ENCODE measurements at regions not wholly inside any gene's neighbourhood (a gene's known extent, or its start where the extent isn't known, plus 50 kb on each side); places are given as distances from the start of the nearest gene placed in this dataset.

GRCh38 chr1:244248426-244248825, 197.3 kb downstream of the ZBTB18 start:
- H3K4me3 ChIP-seq (ENCODE audit: low read length in 2 of 2): no peak overlapping the region
- H3K27ac ChIP-seq (ENCODE audit: low read depth in 1 of 2, low read length in 1 of 2): no peak overlapping the region
- no peaks in the 10 kb centered on the region for H3K27me3 ChIP-seq (ENCODE audit: control insufficient read depth in 2 of 2, insufficient read depth in 1 of 2, low read length in 1 of 2)
- DNase-seq (ENCODE audit: low read depth in 6 of 9, low spot score in 9 of 9): no peak
- H3K9me3 ChIP-seq (ENCODE audit: control insufficient read depth in 2 of 2, insufficient read depth in 1 of 2, low read length in 1 of 2): no peaks in the 10 kb centered on the region
- no peaks in the 10 kb centered on the region for H3K36me3 ChIP-seq (ENCODE audit: control insufficient read depth in 2 of 2, insufficient read depth in 2 of 2, low read length in 1 of 2)
- WGBS: 98% methylated on average over 3 of the region's 3 CpGs
- H3K4me1 ChIP-seq (ENCODE audit: control insufficient read depth in 2 of 2, insufficient read depth in 2 of 2, low read length in 2 of 2): no peaks in the 10 kb centered on the region

GRCh38 chr1:244252211-244252610, 199.5 kb downstream of the ADSS2 start:
- Histone ChIP-seq H3K27me3 (ENCODE audit: control insufficient read depth in 2 of 2, insufficient read depth in 1 of 2, low read length in 1 of 2) (no peaks in the 10 kb centered on the region), H3K9me3 (ENCODE audit: control insufficient read depth in 2 of 2, insufficient read depth in 1 of 2, low read length in 1 of 2) (peaks cover 0 to 3% of the 10 kb centered on the region in 2 donors), H3K4me1 (ENCODE audit: control insufficient read depth in 2 of 2, insufficient read depth in 2 of 2, low read length in 2 of 2) (no peaks in the 10 kb centered on the region), H3K36me3 (ENCODE audit: control insufficient read depth in 2 of 2, insufficient read depth in 2 of 2, low read length in 1 of 2) (no peaks in the 10 kb centered on the region), H3K4me3 (ENCODE audit: low read length in 2 of 2) (no peak overlapping the region), H3K27ac (ENCODE audit: low read depth in 1 of 2, low read length in 1 of 2) (no peak overlapping the region)
- no peak for DNase-seq (ENCODE audit: low read depth in 6 of 9, low spot score in 9 of 9)
- WGBS: 99% methylated on average over 4 of the region's 4 CpGs

- Histone ChIP-seq H3K4me1 (ENCODE audit: control insufficient read depth in 2 of 2, insufficient read depth in 2 of 2, low read length in 2 of 2) (no peaks in the 10 kb centered on the region), H3K27ac (ENCODE audit: low read depth in 1 of 2, low read length in 1 of 2) (no peak overlapping the region), H3K9me3 (ENCODE audit: control insufficient read depth in 2 of 2, insufficient read depth in 1 of 2, low read length in 1 of 2) (peaks cover 0 to 3% of the 10 kb centered on the region in 2 donors), H3K36me3 (ENCODE audit: control insufficient read depth in 2 of 2, insufficient read depth in 2 of 2, low read length in 1 of 2) (no peaks in the 10 kb centered on the region), H3K4me3 (ENCODE audit: low read length in 2 of 2) (no peak overlapping the region), H3K27me3 (ENCODE audit: control insufficient read depth in 2 of 2, insufficient read depth in 1 of 2, low read length in 1 of 2) (no peaks in the 10 kb centered on the region)
- DNase-seq (ENCODE audit: low read depth in 6 of 9, low spot score in 9 of 9): no peak
- WGBS: 31% methylated on average over 6 of the region's 6 CpGs
These were observed 197.2 kb downstream of the ADSS2 start for GRCh38 chr1:244254467-244254866.

- WGBS: 87% methylated on average over 5 of the region's 5 CpGs
- Histone ChIP-seq H3K4me1 (ENCODE audit: control insufficient read depth in 2 of 2, insufficient read depth in 2 of 2, low read length in 2 of 2) (no peaks in the 10 kb centered on the region), H3K27me3 (ENCODE audit: control insufficient read depth in 2 of 2, insufficient read depth in 1 of 2, low read length in 1 of 2) (no peaks in the 10 kb centered on the region), H3K4me3 (ENCODE audit: low read length in 2 of 2) (no peak overlapping the region), H3K36me3 (ENCODE audit: control insufficient read depth in 2 of 2, insufficient read depth in 2 of 2, low read length in 1 of 2) (no peaks in the 10 kb centered on the region), H3K27ac (ENCODE audit: low read depth in 1 of 2, low read length in 1 of 2) (no peak overlapping the region), H3K9me3 (ENCODE audit: control insufficient read depth in 2 of 2, insufficient read depth in 1 of 2, low read length in 1 of 2) (peaks cover 0 to 3% of the 10 kb centered on the region in 2 donors)
- no peak for DNase-seq (ENCODE audit: low read depth in 6 of 9, low spot score in 9 of 9)
These were observed 196.2 kb downstream of the ADSS2 start for GRCh38 chr1:244255426-244255965.

- Histone ChIP-seq H3K9me3 (ENCODE audit: control insufficient read depth in 2 of 2, insufficient read depth in 1 of 2, low read length in 1 of 2) (peaks cover 0 to 3% of the 10 kb centered on the region in 2 donors), H3K36me3 (ENCODE audit: control insufficient read depth in 2 of 2, insufficient read depth in 2 of 2, low read length in 1 of 2) (no peaks in the 10 kb centered on the region), H3K4me3 (ENCODE audit: low read length in 2 of 2) (no peak overlapping the region), H3K27ac (ENCODE audit: low read depth in 1 of 2, low read length in 1 of 2) (no peak overlapping the region), H3K4me1 (ENCODE audit: control insufficient read depth in 2 of 2, insufficient read depth in 2 of 2, low read length in 2 of 2) (no peaks in the 10 kb centered on the region), H3K27me3 (ENCODE audit: control insufficient read depth in 2 of 2, insufficient read depth in 1 of 2, low read length in 1 of 2) (no peaks in the 10 kb centered on the region)
- 96% methylated on average over 13 of the region's 13 CpGs for WGBS
- no peak for DNase-seq (ENCODE audit: low read depth in 6 of 9, low spot score in 9 of 9)
These were observed 195.5 kb downstream of the ADSS2 start for GRCh38 chr1:244256086-244256676.

- Histone ChIP-seq H3K4me3 (ENCODE audit: low read length in 2 of 2) (no peak overlapping the region), H3K36me3 (ENCODE audit: control insufficient read depth in 2 of 2, insufficient read depth in 2 of 2, low read length in 1 of 2) (no peaks in the 10 kb centered on the region), H3K27me3 (ENCODE audit: control insufficient read depth in 2 of 2, insufficient read depth in 1 of 2, low read length in 1 of 2) (no peaks in the 10 kb centered on the region), H3K9me3 (ENCODE audit: control insufficient read depth in 2 of 2, insufficient read depth in 1 of 2, low read length in 1 of 2) (no peaks in the 10 kb centered on the region), H3K4me1 (ENCODE audit: control insufficient read depth in 2 of 2, insufficient read depth in 2 of 2, low read length in 2 of 2) (no peaks in the 10 kb centered on the region), H3K27ac (ENCODE audit: low read depth in 1 of 2, low read length in 1 of 2) (no peak overlapping the region)
- WGBS: 96% methylated on average over 3 of the region's 3 CpGs
- no peak for DNase-seq (ENCODE audit: low read depth in 6 of 9, low spot score in 9 of 9)
These were observed 187.5 kb downstream of the ADSS2 start for GRCh38 chr1:244264163-244264562.

- 98% methylated on average over 2 of the region's 2 CpGs for WGBS
- no peak overlapping the region for H3K27ac ChIP-seq (ENCODE audit: low read depth in 1 of 2, low read length in 1 of 2)
- no peak overlapping the region for H3K4me3 ChIP-seq (ENCODE audit: low read length in 2 of 2)
- no peak for DNase-seq (ENCODE audit: low read depth in 6 of 9, low spot score in 9 of 9)
- no peaks in the 10 kb centered on the region for H3K4me1 ChIP-seq (ENCODE audit: control insufficient read depth in 2 of 2, insufficient read depth in 2 of 2, low read length in 2 of 2)
- H3K36me3 ChIP-seq (ENCODE audit: control insufficient read depth in 2 of 2, insufficient read depth in 2 of 2, low read length in 1 of 2): no peaks in the 10 kb centered on the region
- no peaks in the 10 kb centered on the region for H3K27me3 ChIP-seq (ENCODE audit: control insufficient read depth in 2 of 2, insufficient read depth in 1 of 2, low read length in 1 of 2)
- H3K9me3 ChIP-seq (ENCODE audit: control insufficient read depth in 2 of 2, insufficient read depth in 1 of 2, low read length in 1 of 2): peaks cover under 1 to 1% of the 10 kb centered on the region in 2 donors
These were observed 186.2 kb downstream of the ADSS2 start for GRCh38 chr1:244265507-244265906.

GRCh38 chr1:244269169-244269568, 182.5 kb downstream of the ADSS2 start:
- H3K4me3 ChIP-seq (ENCODE audit: low read length in 2 of 2): no peak overlapping the region
- peaks cover 0 to 21% of the 10 kb centered on the region in 2 donors for H3K4me1 ChIP-seq (ENCODE audit: control insufficient read depth in 2 of 2, insufficient read depth in 2 of 2, low read length in 2 of 2)
- DNase-seq (ENCODE audit: low read depth in 6 of 9, low spot score in 9 of 9): no peak
- H3K27me3 ChIP-seq (ENCODE audit: control insufficient read depth in 2 of 2, insufficient read depth in 1 of 2, low read length in 1 of 2): no peaks in the 10 kb centered on the region
- WGBS: 95% methylated on average over 15 of the region's 15 CpGs
- no peak overlapping the region for H3K27ac ChIP-seq (ENCODE audit: low read depth in 1 of 2, low read length in 1 of 2)
- peaks cover 2 to 4% of the 10 kb centered on the region in 2 donors for H3K9me3 ChIP-seq (ENCODE audit: control insufficient read depth in 2 of 2, insufficient read depth in 1 of 2, low read length in 1 of 2)
- no peaks in the 10 kb centered on the region for H3K36me3 ChIP-seq (ENCODE audit: control insufficient read depth in 2 of 2, insufficient read depth in 2 of 2, low read length in 1 of 2)

- Histone ChIP-seq H3K4me1 (ENCODE audit: control insufficient read depth in 2 of 2, insufficient read depth in 2 of 2, low read length in 2 of 2) (peaks cover 0 to 25% of the 10 kb centered on the region in 2 donors), H3K36me3 (ENCODE audit: control insufficient read depth in 2 of 2, insufficient read depth in 2 of 2, low read length in 1 of 2) (no peaks in the 10 kb centered on the region), H3K27me3 (ENCODE audit: control insufficient read depth in 2 of 2, insufficient read depth in 1 of 2, low read length in 1 of 2) (no peaks in the 10 kb centered on the region), H3K9me3 (ENCODE audit: control insufficient read depth in 2 of 2, insufficient read depth in 1 of 2, low read length in 1 of 2) (peaks cover 2 to 4% of the 10 kb centered on the region in 2 donors), H3K27ac (ENCODE audit: low read depth in 1 of 2, low read length in 1 of 2) (no peak overlapping the region), H3K4me3 (ENCODE audit: low read length in 2 of 2) (no peak overlapping the region)
- no peak for DNase-seq (ENCODE audit: low read depth in 6 of 9, low spot score in 9 of 9)
- WGBS: 97% methylated on average over 3 of the region's 3 CpGs
These were observed 180.7 kb downstream of the ADSS2 start for GRCh38 chr1:244271004-244271403.
